CD8-positive, alpha-beta memory T cell (primary cell): ENCODE measurements at regions not wholly inside any gene's neighbourhood (a gene's known extent, or its start where the extent isn't known, plus 50 kb on each side); places are given as distances from the start of the nearest gene placed in this dataset.

Experiments
- CTCF ChIA-PET: fragments of 350-600 bp; sonication (Branson Sonifier 250); formaldehyde crosslinking; loops from one replicate; lab custom pipeline; 2021; ENCODE audit warnings: antibody characterized with exemption; lab: Charles Lee
- POLR2A ChIA-PET: fragments of 350-600 bp; sonication (Branson Sonifier 250); formaldehyde crosslinking; loops from one replicate; lab custom pipeline; 2021; ENCODE audit warnings: antibody characterized with exemption; lab: Charles Lee
- DNase-seq, 5 donors: peaks; one replicate each; pipeline versions ENCODE4 v3.0.0 to v3.0.0-alpha.2; 2020 to 2022; ENCODE audit warnings: mixed read lengths in 1 of 5
- H3K27ac ChIP-seq: one replicate; pipeline ENCODE4 v1.7.0; 2013; ENCODE audit warnings: low read depth, mild to moderate bottlenecking, low read length, moderate library complexity
- H3K27me3 ChIP-seq: 2 replicates; pipeline ENCODE4 v1.7.0; 2013; ENCODE audit warnings: low read length, mild to moderate bottlenecking; ENCODE audit not compliant: insufficient read depth, poor library complexity, severe bottlenecking
- H3K36me3 ChIP-seq: 2 replicates; pipeline ENCODE4 v1.7.0; 2013; ENCODE audit warnings: mild to moderate bottlenecking, low read length, moderate library complexity; ENCODE audit not compliant: insufficient read depth
- H3K4me1 ChIP-seq: 2 replicates; pipeline ENCODE4 v1.7.0; 2013; ENCODE audit warnings: mild to moderate bottlenecking, low read length, moderate library complexity; ENCODE audit not compliant: insufficient read depth
- H3K4me3 ChIP-seq: 2 replicates; pipeline ENCODE4 v1.7.0; 2013; ENCODE audit warnings: mild to moderate bottlenecking, low read length
- H3K9me3 ChIP-seq: 2 replicates; pipeline ENCODE4 v1.7.0; 2013; ENCODE audit warnings: mild to moderate bottlenecking, low read length
- H3K27ac Mint-ChIP-seq, 8 donors: one replicate each; pipeline ENCODE4 v1.8.0; 2020 to 2021; ENCODE audit warnings: mixed read lengths in 8 of 8, mild to moderate bottlenecking in 6 of 8, inconsistent platforms in 3 of 8, moderate library complexity in 3 of 8
- H3K27me3 Mint-ChIP-seq, 2 donors: one replicate each; pipeline ENCODE4 v1.8.0; 2020 to 2021; ENCODE audit warnings: mixed read lengths in 2 of 2, mild to moderate bottlenecking in 1 of 2, moderate library complexity in 1 of 2
- H3K36me3 Mint-ChIP-seq, 3 donors: one replicate each; pipeline ENCODE4 v1.8.0; 2020 to 2021; ENCODE audit warnings: mixed read lengths in 3 of 3, inconsistent platforms in 1 of 3, mild to moderate bottlenecking in 1 of 3
- H3K4me1 Mint-ChIP-seq, 3 donors: one replicate each; pipeline ENCODE4 v1.8.0; 2020 to 2021; ENCODE audit warnings: mixed read lengths in 3 of 3, inconsistent platforms in 1 of 3, mild to moderate bottlenecking in 1 of 3
- H3K4me3 Mint-ChIP-seq, 7 donors: one replicate each; pipeline ENCODE4 v1.8.0; 2020 to 2021; ENCODE audit warnings: mixed read lengths in 7 of 7, mild to moderate bottlenecking in 6 of 7, moderate library complexity in 4 of 7, inconsistent platforms in 2 of 7
- H3K9me3 Mint-ChIP-seq, 5 donors: one replicate each; pipeline ENCODE4 v1.8.0; 2020 to 2022; ENCODE audit warnings: mixed read lengths in 5 of 5, mild to moderate bottlenecking in 3 of 5, moderate library complexity in 2 of 5, inconsistent platforms in 1 of 5

DNA sequence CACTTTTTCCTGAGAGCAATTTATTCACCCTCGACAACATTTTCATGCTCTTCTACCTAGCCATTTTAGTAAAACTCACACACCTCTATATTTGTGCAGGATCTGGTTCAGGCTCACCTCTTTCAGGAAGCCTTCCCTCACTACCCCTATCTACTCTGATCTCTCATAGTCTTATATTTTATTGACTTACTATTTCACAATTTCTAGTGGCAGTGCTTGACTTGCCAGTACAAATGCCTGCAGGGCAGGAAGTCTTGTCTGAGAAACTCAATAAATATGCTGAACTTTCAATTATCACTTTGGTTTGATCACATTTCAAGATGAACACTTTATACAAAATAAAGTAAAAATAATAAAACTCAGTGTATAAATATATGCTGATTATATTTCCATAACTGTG, 226.8 kb downstream of the CETN3 start:
- H3K36me3 ChIP-seq, result no peaks in the 10 kb centered on the region
- H3K27me3 ChIP-seq, result no peaks in the 10 kb centered on the region
- ChIA-PET POLR2A (no interaction called here), CTCF (no interaction called here)
- H3K27ac ChIP-seq, result no peak overlapping the region
- no peaks in the 10 kb centered on the region for H3K4me1 ChIP-seq
- Mint-ChIP-seq H3K27me3 (no peaks in the 10 kb centered on the region), H3K4me3 (no peak overlapping the region), H3K27ac (no peak overlapping the region), H3K9me3 (peaks cover 0 to 2% (median 0%) of the 10 kb centered on the region in 5 donors), H3K36me3 (no peaks in the 10 kb centered on the region), H3K4me1 (no peaks in the 10 kb centered on the region)
- H3K4me3 ChIP-seq, result no peak overlapping the region
- H3K9me3 ChIP-seq, result no peaks in the 10 kb centered on the region
- DNase-seq, result no peak

DNA sequence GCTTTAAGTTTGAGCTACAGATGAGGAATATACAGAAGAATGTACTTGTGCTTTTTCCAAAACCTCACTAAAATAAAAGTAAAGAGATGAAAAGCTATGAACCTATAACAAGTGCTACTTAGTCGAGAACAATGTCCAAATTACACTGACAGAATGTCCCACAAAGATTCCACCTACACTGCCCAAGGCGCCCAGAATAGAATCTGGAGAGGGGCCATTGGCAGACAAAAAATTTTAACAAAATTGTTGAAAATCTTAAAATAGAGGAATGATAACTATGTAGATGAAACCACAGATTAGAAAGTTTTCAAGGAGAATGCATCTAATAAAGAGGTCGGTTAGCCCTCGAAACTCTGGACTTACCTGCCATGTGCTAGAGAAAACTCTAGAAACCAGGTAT, 235.3 kb downstream of the CETN3 start:
- Histone ChIP-seq H3K27ac (no peak overlapping the region), H3K27me3 (no peaks in the 10 kb centered on the region), H3K4me1 (no peaks in the 10 kb centered on the region), H3K36me3 (no peaks in the 10 kb centered on the region), H3K4me3 (no peak overlapping the region), H3K9me3 (no peaks in the 10 kb centered on the region)
- no peaks in the 10 kb centered on the region for H3K27me3 Mint-ChIP-seq
- no peak overlapping the region for H3K4me3 Mint-ChIP-seq
- H3K4me1 Mint-ChIP-seq, result no peaks in the 10 kb centered on the region
- POLR2A ChIA-PET, result no interaction called here
- H3K36me3 Mint-ChIP-seq, result no peaks in the 10 kb centered on the region
- DNase-seq, result no peak
- H3K9me3 Mint-ChIP-seq, result peaks cover 0 to 6% (median 0%) of the 10 kb centered on the region in 5 donors
- CTCF ChIA-PET, result no interaction called here
- H3K27ac Mint-ChIP-seq, result no peak overlapping the region

DNA sequence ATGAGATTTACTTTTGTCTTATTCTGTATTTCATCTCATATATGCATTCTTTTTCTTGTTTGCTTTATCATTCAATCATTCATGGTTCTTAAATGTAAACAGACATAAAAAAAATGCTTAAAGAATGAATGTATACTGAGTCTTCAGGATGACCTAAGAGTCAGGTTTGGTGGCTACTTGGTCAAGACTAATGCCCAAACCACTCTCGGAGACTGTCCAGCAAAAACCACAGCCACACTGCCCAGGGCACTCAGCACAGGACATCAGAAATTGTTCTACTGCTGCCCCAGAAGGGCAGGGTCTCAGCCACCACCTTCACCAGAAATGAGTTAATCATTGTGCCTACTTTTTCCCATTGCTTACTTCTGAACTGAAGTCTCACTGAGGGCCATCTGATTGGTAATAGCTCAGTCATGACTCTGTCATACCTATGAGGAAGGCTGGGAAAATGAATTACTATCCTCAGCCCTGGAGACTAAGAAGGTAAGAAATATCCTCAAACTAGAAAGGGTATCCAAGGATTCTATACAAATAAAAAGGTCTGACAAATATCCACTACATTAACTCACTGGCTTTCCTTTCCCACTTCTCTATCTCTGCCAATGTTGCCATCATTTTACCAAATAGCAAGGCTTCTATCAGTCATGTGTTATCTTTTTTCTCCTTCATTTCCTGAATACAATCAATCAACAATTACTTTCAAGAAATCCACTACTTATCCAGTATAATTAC, 236.1 kb downstream of the CETN3 start:
- no peak for DNase-seq
- no peak overlapping the region for H3K4me3 ChIP-seq
- no peak overlapping the region for H3K27ac Mint-ChIP-seq
- H3K27ac ChIP-seq, result no peak overlapping the region
- CTCF ChIA-PET, result no interaction called here
- POLR2A ChIA-PET, result no interaction called here
- H3K36me3 Mint-ChIP-seq, result no peaks in the 10 kb centered on the region
- no peaks in the 10 kb centered on the region for H3K36me3 ChIP-seq
- no peaks in the 10 kb centered on the region for H3K4me1 Mint-ChIP-seq
- H3K27me3 Mint-ChIP-seq, result no peaks in the 10 kb centered on the region
- no peak overlapping the region for H3K4me3 Mint-ChIP-seq
- H3K9me3 ChIP-seq, result no peaks in the 10 kb centered on the region
- H3K27me3 ChIP-seq, result no peaks in the 10 kb centered on the region
- no peaks in the 10 kb centered on the region for H3K4me1 ChIP-seq
- H3K9me3 Mint-ChIP-seq, result peaks cover 0 to 6% (median 0%) of the 10 kb centered on the region in 5 donors

DNA sequence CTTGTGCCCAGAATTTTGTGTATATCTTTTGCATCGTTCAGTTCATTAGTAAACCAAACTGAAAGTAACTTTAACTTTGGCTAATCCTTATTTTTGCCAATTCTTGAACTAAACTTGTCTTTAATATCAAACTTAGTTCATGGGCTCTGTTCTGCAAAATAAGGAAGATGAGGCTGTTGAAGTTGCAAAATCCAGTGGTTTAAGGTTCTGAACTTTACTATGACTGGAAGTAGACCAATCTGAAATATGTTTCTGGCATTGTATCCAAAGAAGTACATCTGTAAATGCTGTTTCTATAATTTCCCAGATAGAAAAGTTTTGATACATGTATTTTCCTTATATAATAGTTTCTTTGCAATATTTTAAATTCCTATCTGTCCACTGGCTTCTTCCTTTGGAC, 238.1 kb downstream of the CETN3 start:
- CTCF ChIA-PET, result no interaction called here
- Mint-ChIP-seq H3K4me3 (no peak overlapping the region), H3K9me3 (peaks cover 0 to 5% (median 0%) of the 10 kb centered on the region in 5 donors), H3K27me3 (no peaks in the 10 kb centered on the region), H3K27ac (no peak overlapping the region), H3K4me1 (no peaks in the 10 kb centered on the region), H3K36me3 (no peaks in the 10 kb centered on the region)
- Histone ChIP-seq H3K9me3 (no peaks in the 10 kb centered on the region), H3K27ac (no peak overlapping the region), H3K4me1 (no peaks in the 10 kb centered on the region), H3K4me3 (no peak overlapping the region), H3K27me3 (no peaks in the 10 kb centered on the region), H3K36me3 (no peaks in the 10 kb centered on the region)
- DNase-seq, result no peak
- POLR2A ChIA-PET, result no interaction called here

DNA sequence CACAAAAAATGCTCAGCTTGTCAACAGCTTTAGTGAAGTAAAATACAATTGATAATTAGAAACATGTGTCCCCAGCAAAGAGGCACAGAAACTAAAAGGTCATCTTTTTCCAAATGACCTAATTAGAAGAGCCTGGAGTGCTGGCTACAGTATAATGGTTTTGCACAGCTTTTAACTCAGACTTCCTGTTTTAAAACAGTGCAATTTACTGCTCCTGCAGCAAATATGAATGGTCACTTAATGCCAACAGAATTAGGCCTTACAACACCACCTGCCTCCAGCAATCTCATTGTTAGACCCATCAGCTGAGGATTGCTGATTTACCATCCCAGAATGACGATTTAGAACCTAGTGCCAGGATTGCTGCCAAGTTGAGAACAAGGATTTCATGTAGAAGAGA, 239.3 kb downstream of the CETN3 start:
- H3K27me3 Mint-ChIP-seq, result no peaks in the 10 kb centered on the region
- H3K9me3 ChIP-seq, result no peaks in the 10 kb centered on the region
- no peak for DNase-seq
- H3K27ac ChIP-seq, result no peak overlapping the region
- ChIA-PET POLR2A (no interaction called here), CTCF (no interaction called here)
- H3K36me3 ChIP-seq, result no peaks in the 10 kb centered on the region
- no peaks in the 10 kb centered on the region for H3K27me3 ChIP-seq
- no peak overlapping the region for H3K4me3 ChIP-seq
- no peaks in the 10 kb centered on the region for H3K9me3 Mint-ChIP-seq
- H3K36me3 Mint-ChIP-seq, result no peaks in the 10 kb centered on the region
- no peaks in the 10 kb centered on the region for H3K4me1 Mint-ChIP-seq
- no peaks in the 10 kb centered on the region for H3K4me1 ChIP-seq
- no peak overlapping the region for H3K27ac Mint-ChIP-seq
- H3K4me3 Mint-ChIP-seq, result no peak overlapping the region

DNA sequence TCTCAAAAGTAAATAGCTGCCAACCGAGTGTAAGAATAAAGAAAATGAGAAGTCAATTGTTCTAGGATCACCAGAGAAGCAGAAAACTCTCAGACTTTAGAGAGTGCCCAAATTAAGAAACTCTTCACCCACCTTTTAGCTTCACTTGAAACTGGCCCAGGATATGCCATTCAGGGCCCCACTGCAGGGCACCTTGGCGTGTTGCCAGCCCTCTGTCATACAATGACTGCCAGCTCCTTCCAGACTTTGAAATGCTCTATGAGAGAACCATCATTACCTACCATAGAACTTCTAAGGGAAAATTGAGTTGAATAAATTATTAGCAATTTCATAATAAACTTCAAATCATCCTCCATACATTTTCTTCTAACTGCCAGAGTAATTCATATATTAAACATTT, 240.5 kb downstream of the CETN3 start:
- no peak overlapping the region for H3K27ac ChIP-seq
- no peak for DNase-seq
- no peaks in the 10 kb centered on the region for H3K27me3 Mint-ChIP-seq
- H3K4me1 Mint-ChIP-seq, result no peaks in the 10 kb centered on the region
- no peaks in the 10 kb centered on the region for H3K36me3 Mint-ChIP-seq
- no peak overlapping the region for H3K27ac Mint-ChIP-seq
- ChIA-PET CTCF (no interaction called here), POLR2A (no interaction called here)
- H3K9me3 ChIP-seq, result no peaks in the 10 kb centered on the region
- no peaks in the 10 kb centered on the region for H3K27me3 ChIP-seq
- no peak overlapping the region for H3K4me3 ChIP-seq
- no peaks in the 10 kb centered on the region for H3K36me3 ChIP-seq
- H3K4me1 ChIP-seq, result no peaks in the 10 kb centered on the region
- H3K9me3 Mint-ChIP-seq, result no peaks in the 10 kb centered on the region
- no peak overlapping the region for H3K4me3 Mint-ChIP-seq

DNA sequence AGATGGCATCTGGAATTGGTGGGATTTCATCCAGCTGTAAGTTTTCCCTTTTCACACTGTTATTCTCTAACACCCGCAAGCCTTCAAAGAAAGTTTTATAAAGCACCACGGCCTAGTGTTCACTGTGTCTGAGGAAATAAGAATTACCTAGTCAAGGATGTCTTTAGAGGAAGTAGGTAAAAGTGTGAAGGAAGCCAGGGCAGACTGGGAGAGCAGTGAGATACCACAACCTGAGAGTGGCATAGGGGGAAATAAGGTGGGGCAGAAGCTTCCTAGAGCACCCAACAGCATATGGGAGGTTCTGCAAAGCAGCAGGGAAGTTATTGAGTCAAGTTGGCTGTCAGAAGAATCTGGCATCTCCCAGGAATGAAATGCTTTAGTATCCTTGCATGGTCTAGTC, 241.2 kb downstream of the CETN3 start:
- no peaks in the 10 kb centered on the region for H3K36me3 Mint-ChIP-seq
- H3K27me3 Mint-ChIP-seq, result no peaks in the 10 kb centered on the region
- no peak overlapping the region for H3K4me3 Mint-ChIP-seq
- Histone ChIP-seq H3K27me3 (no peaks in the 10 kb centered on the region), H3K4me3 (no peak overlapping the region), H3K36me3 (no peaks in the 10 kb centered on the region), H3K4me1 (no peaks in the 10 kb centered on the region), H3K27ac (no peak overlapping the region), H3K9me3 (no peaks in the 10 kb centered on the region)
- ChIA-PET POLR2A (no interaction called here), CTCF (no interaction called here)
- H3K9me3 Mint-ChIP-seq, result no peaks in the 10 kb centered on the region
- DNase-seq, result no peak
- no peak overlapping the region for H3K27ac Mint-ChIP-seq
- no peaks in the 10 kb centered on the region for H3K4me1 Mint-ChIP-seq

DNA sequence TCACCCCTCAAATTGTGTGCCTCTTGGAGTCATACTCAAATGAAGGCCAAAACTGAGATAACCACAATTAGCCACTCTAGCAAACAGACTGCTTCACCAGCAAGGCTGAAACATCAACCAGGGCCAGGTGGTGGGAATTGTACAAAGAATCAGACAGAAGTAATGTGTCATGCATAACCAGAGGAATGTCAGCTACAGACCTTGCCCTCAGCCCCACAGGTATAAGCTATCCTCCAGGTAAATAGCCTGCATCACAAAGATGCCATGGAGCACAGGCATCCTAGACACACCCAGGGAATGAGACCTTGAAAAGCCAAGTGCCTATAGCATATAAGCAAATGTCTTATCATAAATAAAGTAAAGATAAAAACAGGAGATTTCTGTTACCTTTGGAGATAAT, 242.7 kb downstream of the CETN3 start:
- no peak overlapping the region for H3K4me3 Mint-ChIP-seq
- no peak overlapping the region for H3K27ac Mint-ChIP-seq
- Histone ChIP-seq H3K27ac (no peak overlapping the region), H3K4me3 (no peak overlapping the region), H3K9me3 (no peaks in the 10 kb centered on the region), H3K27me3 (no peaks in the 10 kb centered on the region), H3K36me3 (no peaks in the 10 kb centered on the region), H3K4me1 (no peaks in the 10 kb centered on the region)
- ChIA-PET CTCF (no interaction called here), POLR2A (no interaction called here)
- H3K27me3 Mint-ChIP-seq, result no peaks in the 10 kb centered on the region
- H3K36me3 Mint-ChIP-seq, result no peaks in the 10 kb centered on the region
- no peaks in the 10 kb centered on the region for H3K4me1 Mint-ChIP-seq
- H3K9me3 Mint-ChIP-seq, result peaks cover 0 to 1% (median 0%) of the 10 kb centered on the region in 5 donors
- no peak for DNase-seq
